Kidney epithelial cell (primary cell): ENCODE measurements at regions not wholly inside any gene's neighbourhood (a gene's known extent, or its start where the extent isn't known, plus 50 kb on each side); places are given as distances from the start of the nearest gene placed in this dataset.

Experiments used
- DNase-seq: peaks from one replicate; pipeline ENCODE4 v3.0.0-alpha.2; 2010; ENCODE audit warnings: low read depth
- H3K27me3 ChIP-seq: 2 replicates; pipeline ENCODE4 v1.6.0; 2011; ENCODE audit warnings: low read length; ENCODE audit not compliant: control insufficient read depth, insufficient read depth
- H3K36me3 ChIP-seq: 2 replicates; pipeline ENCODE4 v1.5.1; 2011; ENCODE audit warnings: low read length; ENCODE audit not compliant: control insufficient read depth, insufficient read depth
- H3K4me3 ChIP-seq: 2 replicates; pipeline ENCODE4 v1.5.1; 2011; ENCODE audit warnings: low read depth, mild to moderate bottlenecking, control low read depth, low read length
- CTCF ChIP-seq: IDR thresholded peaks from 2 replicates; pipeline ENCODE4 v1.5.1; 2011; ENCODE audit warnings: mild to moderate bottlenecking, moderate library complexity, low read length, control low read depth, inconsistent platforms; ENCODE audit not compliant: insufficient read depth, poor library complexity, severe bottlenecking

DNA sequence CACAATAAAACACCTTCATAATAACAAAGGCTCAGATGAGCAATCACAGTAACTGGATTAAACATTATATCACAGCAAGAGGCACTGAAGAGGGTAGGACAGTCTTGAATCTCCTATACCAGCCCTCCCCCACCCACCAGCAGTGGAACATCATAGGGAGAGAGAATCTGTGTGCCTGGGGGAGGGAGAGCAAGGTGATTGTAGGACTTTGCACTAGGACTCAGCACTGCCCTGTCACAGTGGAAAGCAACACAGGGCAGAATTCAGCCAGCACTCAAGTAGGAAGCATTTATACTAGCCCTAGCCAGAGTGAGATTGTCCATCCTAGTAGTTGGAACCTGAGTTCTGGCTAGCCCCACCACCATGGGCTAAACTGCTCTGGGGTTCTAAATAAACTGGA, 400.2 kb downstream of the HAO1 start:
- Histone ChIP-seq H3K36me3 (no peaks in the 10 kb centered on the region), H3K27me3 (no peaks in the 10 kb centered on the region), H3K4me3 (no peak overlapping the region)
- DNase-seq: no peak
- TF ChIP-seq CTCF: no peak

- no peak for TF ChIP-seq CTCF
- Histone ChIP-seq H3K4me3 (no peak overlapping the region), H3K36me3 (no peaks in the 10 kb centered on the region), H3K27me3 (no peaks in the 10 kb centered on the region)
- no peak for DNase-seq
These were observed 399.3 kb downstream of the HAO1 start for GRCh38 chr20:7540923-7541322.

DNA sequence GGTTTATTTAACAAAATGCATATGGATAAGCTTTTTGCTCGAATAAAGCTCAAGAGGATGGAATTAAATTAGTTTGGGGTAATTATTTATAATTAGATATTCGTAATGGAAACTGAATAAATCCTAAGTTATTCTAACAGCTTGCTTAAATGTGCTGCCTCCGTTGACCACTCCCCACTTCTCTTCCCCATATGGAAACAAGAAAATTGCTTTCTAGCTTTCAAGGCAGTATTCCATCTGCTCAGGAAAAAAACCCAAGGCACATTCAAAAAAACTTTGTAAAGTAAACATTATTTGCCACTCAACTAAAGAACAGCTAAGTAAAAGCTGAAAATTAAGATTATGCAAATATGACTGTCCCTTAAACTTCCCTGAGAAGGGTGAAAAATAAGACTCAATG, 369.2 kb downstream of the HAO1 start:
- H3K27me3 ChIP-seq: no peaks in the 10 kb centered on the region
- H3K36me3 ChIP-seq: no peaks in the 10 kb centered on the region
- H3K4me3 ChIP-seq: no peak overlapping the region
- no peak for DNase-seq
- TF ChIP-seq CTCF: no peak

DNA sequence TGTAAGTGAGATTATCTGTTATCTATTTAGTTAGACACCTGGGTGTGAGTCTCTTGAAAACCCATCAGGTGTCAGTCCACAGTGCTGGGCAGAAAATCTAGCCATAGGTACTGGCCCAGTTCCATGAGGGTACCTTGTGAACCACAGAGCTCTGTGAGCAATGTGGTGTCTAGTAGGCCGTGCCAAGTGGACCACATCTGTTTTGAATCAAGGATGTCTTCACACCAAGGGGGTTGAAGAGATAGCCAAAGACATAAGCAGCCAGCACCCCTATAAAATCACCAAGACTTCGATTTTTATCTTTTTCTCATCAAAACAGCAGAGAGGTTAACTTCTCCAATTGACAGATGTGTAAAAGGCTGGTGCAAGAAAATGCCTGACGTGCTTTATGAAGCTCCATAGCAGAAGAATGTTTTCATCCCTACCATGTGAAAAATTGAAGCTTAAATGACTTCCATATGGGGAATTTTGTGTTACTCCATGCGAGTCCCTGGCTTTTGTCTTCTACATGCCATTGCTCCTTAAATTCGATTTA, 368.7 kb downstream of the HAO1 start:
- Histone ChIP-seq H3K36me3 (no peaks in the 10 kb centered on the region), H3K27me3 (no peaks in the 10 kb centered on the region), H3K4me3 (no peak overlapping the region)
- DNase-seq: no peak
- TF ChIP-seq CTCF: no peak

DNA sequence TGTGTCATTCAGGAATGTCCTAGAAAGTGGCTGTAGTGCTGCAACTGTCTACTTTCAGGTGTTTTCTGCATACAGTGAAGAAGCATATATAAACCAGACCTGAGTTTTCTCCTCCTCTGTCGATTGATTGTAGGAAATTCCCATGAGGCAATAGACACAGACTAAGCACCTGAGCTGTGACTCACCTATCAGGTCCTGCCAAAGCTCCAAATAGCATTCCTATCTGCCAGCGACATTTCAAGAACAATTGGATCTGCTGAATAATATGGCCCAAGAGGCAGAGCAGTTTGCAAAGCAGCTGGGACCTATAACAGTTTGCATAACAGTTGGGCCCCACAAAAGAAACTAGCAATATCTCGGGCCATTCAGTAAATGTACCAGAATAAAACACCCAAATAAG, 360.4 kb downstream of the HAO1 start:
- no peak for TF ChIP-seq CTCF
- Histone ChIP-seq H3K4me3 (no peak overlapping the region), H3K27me3 (no peaks in the 10 kb centered on the region), H3K36me3 (no peaks in the 10 kb centered on the region)
- DNase-seq: peak; percentile 5

- no peak for TF ChIP-seq CTCF
- Histone ChIP-seq H3K36me3 (no peaks in the 10 kb centered on the region), H3K27me3 (no peaks in the 10 kb centered on the region), H3K4me3 (no peak overlapping the region)
- DNase-seq: no peak
These were observed 355.1 kb downstream of the HAO1 start for GRCh38 chr20:7585126-7585679.
